ENCODE measurements at regions not wholly inside any gene's neighbourhood (a gene's known extent, or its start where the extent isn't known, plus 50 kb on each side); places are given as distances from the start of the nearest gene placed in this dataset.

DNA sequence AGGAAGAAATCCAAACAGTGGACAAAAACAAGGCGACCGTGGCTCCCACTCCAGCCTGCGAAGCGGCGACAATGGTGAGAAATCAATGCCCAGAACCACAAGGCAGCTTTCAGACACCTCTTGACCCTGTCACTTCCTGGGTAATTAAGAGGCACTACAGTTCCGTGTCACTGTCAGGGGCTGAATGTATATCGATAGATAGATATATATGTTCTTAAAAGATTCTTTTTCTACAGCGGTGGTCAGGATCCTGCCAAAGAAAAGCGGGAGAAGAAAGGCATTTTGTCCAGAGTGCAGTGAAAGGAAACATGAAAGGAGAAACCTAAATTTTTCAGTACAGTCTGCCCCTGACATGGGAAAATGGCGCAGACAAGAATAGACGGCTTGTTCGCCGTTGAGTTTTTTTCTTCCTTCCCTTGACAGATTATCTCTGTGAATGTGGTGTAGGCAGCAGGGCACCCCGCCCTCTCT is 56.2 kb upstream of the HES1 start:
- DNase-seq (ENCODE audit: low read depth) = no peak

DNA sequence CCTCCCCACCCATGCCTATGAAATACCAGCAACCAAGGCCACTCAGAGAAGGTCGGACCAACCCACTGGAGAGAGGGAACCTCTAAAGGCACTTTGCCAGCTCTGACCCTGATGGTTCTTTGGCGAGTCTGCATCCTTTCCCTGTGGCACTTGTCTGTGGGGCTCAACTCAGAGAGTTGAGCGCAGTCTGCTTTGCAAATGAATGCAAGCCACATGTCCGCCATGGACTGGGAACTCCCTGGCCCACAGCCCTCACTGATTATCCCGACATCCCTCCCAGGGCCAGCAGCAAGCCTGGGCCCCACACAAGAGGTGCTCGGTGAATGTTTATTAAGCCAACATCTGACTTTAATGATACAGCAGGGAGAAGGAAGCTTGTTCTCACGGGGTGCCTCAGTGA is 55.5 kb upstream of the HES1 start:
- no peak for DNase-seq (ENCODE audit: low read depth)

DNA sequence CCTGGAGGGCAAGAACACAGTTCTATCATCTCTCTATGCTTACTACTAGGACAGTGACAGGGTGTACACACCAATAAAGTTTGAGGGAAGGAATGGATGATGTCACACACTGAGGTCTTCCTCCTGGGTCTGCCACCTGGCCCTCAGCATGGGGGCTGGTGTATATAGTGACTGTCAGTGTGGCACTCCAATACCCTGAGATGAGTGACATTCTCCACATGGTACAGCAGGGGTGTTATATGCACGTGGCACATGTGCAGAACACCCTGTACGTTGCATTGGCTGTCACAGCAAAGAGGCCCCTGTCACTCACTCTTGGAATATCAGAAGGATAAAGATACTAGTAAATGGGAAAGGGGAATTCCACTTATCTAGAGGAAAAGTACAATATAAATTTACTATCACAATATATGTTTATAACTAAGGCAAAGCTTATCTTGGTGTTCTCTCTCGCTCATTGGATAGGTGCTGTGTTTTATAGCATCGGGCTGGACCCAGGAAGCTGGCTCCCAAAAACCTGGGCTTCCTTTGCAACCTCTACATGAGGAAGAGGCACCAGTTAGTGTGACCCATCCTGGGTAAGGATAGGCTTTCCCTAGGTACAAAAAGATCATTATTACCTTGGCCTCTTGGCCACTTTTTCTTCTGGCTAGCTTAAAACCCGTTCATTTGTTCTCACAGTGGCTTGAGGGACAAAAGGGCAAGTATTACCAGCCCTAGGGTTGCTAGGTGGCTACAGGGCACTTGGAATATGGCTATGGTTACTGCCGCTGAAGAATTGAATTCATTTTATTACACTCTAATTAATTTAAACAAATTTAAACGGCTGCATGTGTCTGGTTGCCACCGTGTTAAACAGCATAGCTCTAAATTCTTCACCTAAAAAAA is 54.8 kb upstream of the HES1 start:
- DNase-seq (ENCODE audit: low read depth) = no peak

DNA sequence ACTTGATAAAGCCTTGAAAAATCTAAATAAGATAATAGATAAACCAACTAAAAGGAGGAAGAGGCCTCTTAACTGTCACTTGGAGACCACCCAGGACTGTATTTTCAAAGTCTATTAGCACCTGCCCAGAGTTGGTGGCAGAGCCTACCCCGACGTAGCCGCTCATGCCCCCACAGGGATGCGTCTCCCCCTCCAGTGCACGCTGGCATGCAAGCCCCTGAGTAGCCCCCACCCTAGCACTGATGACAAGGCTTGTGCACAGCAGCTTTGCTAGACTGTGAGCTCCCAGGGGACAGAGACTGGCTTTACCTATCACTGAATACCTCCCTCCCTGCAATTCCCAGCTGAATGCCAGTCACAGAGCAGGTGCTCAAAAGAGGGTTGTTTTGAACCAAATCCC is 54.1 kb upstream of the HES1 start:
- no peak for DNase-seq (ENCODE audit: low read depth)

DNA sequence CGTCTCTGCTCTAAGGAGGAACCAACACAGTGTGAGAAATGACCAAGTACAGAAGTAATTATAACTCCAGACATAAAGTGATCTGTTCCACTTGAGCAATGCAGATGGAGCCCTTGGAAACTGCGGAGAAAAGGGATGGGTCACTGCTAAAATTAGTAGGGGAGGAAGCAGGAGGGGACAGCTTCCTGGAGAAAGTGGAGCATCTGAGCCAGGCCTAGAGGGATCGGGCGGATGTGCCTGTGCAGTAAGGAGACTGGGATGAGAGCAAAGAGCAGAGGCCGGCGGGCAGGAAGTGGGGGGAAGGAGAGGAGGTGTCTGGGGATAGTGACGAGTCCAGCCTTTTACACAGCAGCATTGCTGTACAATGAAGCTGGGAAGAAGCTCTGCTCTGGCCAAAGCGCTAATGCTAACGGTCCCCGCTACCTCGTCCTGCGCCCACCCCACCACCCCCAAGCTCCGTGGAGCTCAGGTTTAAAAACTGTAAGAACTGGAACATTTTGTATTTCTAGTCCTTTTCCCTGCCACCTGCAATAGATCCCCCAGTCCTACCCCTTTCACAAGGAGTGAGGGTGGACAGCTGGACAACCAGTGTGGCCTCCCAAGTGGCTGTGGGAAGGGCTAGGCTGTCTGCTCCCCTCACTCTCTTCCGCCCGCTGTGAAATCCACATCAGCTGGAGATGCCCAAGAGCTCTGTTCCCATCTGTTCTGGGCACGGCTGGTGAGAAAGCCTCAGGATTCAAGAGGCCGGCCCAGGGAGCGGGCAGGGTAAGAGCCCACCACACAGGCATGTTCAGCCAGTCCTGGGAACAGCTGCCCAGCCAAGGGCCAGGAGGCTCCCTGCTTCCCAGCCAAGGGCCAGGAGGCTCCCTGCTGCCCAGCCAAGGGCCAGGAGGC is 53.0 kb upstream of the HES1 start:
- DNase-seq (ENCODE audit: low read depth) = peak; percentile 70

DNA sequence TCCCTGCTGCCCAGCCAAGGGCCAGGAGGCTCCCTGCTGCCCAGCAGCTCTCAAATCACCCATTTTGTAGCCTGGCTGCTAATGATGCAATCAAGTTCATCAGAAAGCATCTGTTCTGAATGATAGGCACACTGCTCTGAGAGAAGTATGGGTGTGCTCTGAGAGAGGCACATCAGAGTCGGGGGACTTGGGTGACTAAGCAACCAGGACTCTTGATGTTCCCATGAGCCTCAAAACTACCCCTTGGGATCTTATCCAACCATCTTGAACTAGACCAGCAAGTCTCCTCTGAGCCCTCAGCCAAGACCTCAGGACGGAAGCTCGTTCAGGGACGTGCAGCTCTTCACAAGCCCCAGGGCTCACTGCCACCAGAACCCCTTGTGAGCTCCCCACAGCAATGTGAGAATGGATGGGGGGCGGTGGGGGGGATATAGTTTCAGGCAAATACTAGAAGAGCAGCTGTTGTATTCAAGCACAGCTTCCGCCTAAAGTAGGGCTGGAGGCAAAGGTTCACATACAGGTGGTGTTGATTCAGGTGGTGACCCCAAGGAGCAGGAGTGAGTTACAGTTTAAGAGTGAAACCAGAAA is 52.2 kb upstream of the HES1 start:
- no peak for DNase-seq (ENCODE audit: low read depth)

DNA sequence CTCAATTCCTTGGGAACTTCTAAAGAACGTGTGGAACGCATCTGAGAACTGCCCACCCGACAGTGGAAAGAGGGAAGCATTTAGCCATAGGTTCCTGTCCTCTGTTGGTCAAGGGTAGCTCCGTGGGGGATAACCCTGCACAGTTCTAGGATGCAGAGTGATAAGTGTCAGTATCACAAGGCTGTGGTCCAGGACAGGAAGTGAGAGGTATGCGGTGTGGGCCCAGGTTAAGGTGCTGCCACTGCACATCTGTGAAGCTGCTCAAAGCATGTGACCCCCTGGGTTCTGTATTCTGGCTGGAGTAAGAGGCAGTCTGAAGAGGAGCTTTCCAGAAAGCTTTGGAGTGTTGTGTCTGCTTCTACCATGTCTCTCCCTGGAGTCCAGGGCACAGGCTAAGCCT is 51.7 kb upstream of the HES1 start:
- DNase-seq (ENCODE audit: low read depth) = no peak
